ENCODE measurements at regions not wholly inside any gene's neighbourhood (a gene's known extent, or its start where the extent isn't known, plus 50 kb on each side); places are given as distances from the start of the nearest gene placed in this dataset.

DNA sequence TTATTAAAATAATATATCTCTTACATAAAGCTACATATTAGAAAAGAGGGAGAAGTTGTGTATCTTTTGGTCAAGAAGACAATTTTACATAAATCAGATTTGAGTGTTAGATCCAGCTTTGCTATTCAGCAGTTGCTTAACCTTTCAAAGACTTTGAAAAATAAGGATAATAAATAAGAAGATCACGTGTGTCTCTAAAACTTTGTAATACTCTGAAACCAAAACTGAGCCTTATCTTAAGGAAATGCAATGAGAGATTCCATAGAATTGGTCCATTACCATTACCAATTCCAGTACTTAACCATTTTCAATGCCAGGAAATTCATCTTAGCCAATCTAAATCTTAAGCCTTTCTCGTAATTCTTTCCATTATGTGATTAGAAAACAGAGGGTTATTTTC lies 89.2 kb upstream of the COL5A2 start:
- DNase-seq (no peak), ATAC-seq (no peak)
- Histone ChIP-seq H3K27me3 (ENCODE audit: control insufficient read depth, insufficient read depth, low read length) (no peaks in the 10 kb centered on the region), H3K4me1 (ENCODE audit: control insufficient read depth, insufficient read depth, low read length) (no peaks in the 10 kb centered on the region), H3K36me3 (ENCODE audit: control insufficient read depth, insufficient read depth, low read length) (no peaks in the 10 kb centered on the region), H3K9me3 (ENCODE audit: control insufficient read depth, insufficient read depth, low read length) (no peaks in the 10 kb centered on the region), H3K4me3 (ENCODE audit: low read length) (no peak overlapping the region), H3K27ac (ENCODE audit: low read length) (no peak overlapping the region)
- no CpG with 5 or more reads among the region's 2 CpGs for WGBS (ENCODE audit: insufficient coverage)
- Mint-ChIP-seq H3K27me3 (ENCODE audit: low read depth in 2 of 2) (no peaks in the 10 kb centered on the region), H3K4me1 (no peaks in the 10 kb centered on the region), H3K27ac (no peak overlapping the region), H3K36me3 (peaks cover 12% of the 10 kb centered on the region), H3K4me3 (no peak overlapping the region), H3K9me3 (peaks cover 14 to 18% of the 10 kb centered on the region in 2 donors)
- TF ChIP-seq, protein P1, sequence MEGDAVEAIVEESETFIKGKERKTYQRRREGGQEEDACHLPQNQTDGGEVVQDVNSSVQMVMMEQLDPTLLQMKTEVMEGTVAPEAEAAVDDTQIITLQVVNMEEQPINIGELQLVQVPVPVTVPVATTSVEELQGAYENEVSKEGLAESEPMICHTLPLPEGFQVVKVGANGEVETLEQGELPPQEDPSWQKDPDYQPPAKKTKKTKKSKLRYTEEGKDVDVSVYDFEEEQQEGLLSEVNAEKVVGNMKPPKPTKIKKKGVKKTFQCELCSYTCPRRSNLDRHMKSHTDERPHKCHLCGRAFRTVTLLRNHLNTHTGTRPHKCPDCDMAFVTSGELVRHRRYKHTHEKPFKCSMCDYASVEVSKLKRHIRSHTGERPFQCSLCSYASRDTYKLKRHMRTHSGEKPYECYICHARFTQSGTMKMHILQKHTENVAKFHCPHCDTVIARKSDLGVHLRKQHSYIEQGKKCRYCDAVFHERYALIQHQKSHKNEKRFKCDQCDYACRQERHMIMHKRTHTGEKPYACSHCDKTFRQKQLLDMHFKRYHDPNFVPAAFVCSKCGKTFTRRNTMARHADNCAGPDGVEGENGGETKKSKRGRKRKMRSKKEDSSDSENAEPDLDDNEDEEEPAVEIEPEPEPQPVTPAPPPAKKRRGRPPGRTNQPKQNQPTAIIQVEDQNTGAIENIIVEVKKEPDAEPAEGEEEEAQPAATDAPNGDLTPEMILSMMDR (IDR thresholded peaks at IDR 0.05), result no peak
- intact Hi-C loops (cut with micrococcal nuclease), result no loop called here

DNA sequence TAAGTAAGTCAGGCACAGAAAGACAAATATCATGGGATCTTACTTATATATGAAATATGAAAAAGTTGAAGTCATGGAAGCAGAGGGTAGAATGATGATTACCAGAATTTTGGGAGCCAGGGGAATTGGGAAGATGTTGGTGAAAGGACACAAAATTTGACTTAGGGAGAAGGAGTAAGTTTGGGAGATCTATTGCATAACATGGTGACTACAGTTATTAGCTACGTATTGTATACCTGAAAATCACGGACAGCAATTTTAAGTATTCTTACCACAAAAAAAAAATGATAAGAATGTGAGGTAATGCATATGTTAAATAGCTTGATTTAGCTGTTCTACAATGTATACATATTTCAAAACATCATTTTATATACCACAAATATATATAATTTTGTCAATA lies 94.2 kb upstream of the COL5A2 start:
- TF ChIP-seq, protein P1 (IDR thresholded peaks at IDR 0.05), result no peak
- ATAC-seq (no peak), DNase-seq (no peak)
- no peaks in the 10 kb centered on the region for H3K4me1 ChIP-seq (ENCODE audit: control insufficient read depth, insufficient read depth, low read length)
- no peak overlapping the region for H3K27ac ChIP-seq (ENCODE audit: low read length)
- no peak overlapping the region for H3K4me3 Mint-ChIP-seq
- H3K9me3 Mint-ChIP-seq, result peaks cover 14 to 16% of the 10 kb centered on the region in 2 donors
- H3K36me3 Mint-ChIP-seq, result peaks cover 12% of the 10 kb centered on the region
- no peaks in the 10 kb centered on the region for H3K27me3 Mint-ChIP-seq (ENCODE audit: low read depth in 2 of 2)
- H3K4me3 ChIP-seq (ENCODE audit: low read length), result no peak overlapping the region
- H3K27ac Mint-ChIP-seq, result no peak overlapping the region
- no peaks in the 10 kb centered on the region for H3K36me3 ChIP-seq (ENCODE audit: control insufficient read depth, insufficient read depth, low read length)
- intact Hi-C loops (cut with micrococcal nuclease), result no loop called here
- no CpG with 5 or more reads among the region's 2 CpGs for WGBS (ENCODE audit: insufficient coverage)
- no peaks in the 10 kb centered on the region for H3K4me1 Mint-ChIP-seq
- no peaks in the 10 kb centered on the region for H3K9me3 ChIP-seq (ENCODE audit: control insufficient read depth, insufficient read depth, low read length)
- no peaks in the 10 kb centered on the region for H3K27me3 ChIP-seq (ENCODE audit: control insufficient read depth, insufficient read depth, low read length)

DNA sequence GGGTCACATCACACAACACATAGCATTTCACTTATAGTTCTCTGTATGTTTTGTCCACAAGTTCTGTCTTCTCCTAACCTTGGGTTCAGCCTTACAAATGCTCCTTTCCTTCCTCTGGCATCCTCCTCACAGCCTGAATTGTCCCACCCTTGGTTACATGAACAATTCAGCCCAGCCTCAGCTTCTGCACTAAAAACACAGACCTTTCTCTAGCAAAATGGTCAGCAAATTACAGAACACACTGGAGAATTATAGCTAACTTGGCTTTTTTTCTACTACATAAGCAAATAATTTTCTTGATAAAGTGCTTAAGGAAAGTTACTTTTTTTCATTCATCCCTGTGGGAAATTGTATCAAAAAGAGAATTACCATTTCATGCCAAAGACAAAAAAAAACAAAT lies 94.8 kb upstream of the COL5A2 start:
- Histone ChIP-seq H3K4me3 (ENCODE audit: low read length) (no peak overlapping the region), H3K4me1 (ENCODE audit: control insufficient read depth, insufficient read depth, low read length) (no peaks in the 10 kb centered on the region), H3K27ac (ENCODE audit: low read length) (no peak overlapping the region), H3K36me3 (ENCODE audit: control insufficient read depth, insufficient read depth, low read length) (no peaks in the 10 kb centered on the region), H3K27me3 (ENCODE audit: control insufficient read depth, insufficient read depth, low read length) (no peaks in the 10 kb centered on the region), H3K9me3 (ENCODE audit: control insufficient read depth, insufficient read depth, low read length) (no peaks in the 10 kb centered on the region)
- TF ChIP-seq, protein P1 (IDR thresholded peaks at IDR 0.05), result no peak
- H3K9me3 Mint-ChIP-seq, result peaks cover 17 to 21% of the 10 kb centered on the region in 2 donors
- H3K4me1 Mint-ChIP-seq, result no peaks in the 10 kb centered on the region
- intact Hi-C loops (cut with micrococcal nuclease), result no loop called here
- H3K27me3 Mint-ChIP-seq (ENCODE audit: low read depth in 2 of 2), result no peaks in the 10 kb centered on the region
- H3K4me3 Mint-ChIP-seq, result no peak overlapping the region
- H3K27ac Mint-ChIP-seq, result no peak overlapping the region
- DNase-seq (no peak), ATAC-seq (no peak)
- H3K36me3 Mint-ChIP-seq, result peaks cover 12% of the 10 kb centered on the region

DNA sequence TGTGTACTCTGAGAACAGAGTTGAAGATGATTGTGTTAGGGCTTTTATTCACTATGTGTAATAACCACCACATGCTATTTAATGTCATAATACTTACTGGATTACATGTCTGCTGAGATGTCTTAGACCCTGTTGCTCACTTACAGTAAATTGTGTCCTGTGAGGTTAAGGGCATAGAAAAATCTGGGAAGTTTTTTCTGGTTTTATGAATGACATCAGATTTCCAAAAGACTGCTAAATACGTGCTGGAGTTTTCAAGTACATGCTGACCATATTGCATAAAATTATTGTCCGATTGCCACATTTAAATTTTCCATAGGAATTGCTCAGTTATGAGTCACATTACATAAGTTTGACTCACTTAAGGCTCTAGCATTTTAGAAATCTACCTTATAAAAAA lies 96.7 kb upstream of the COL5A2 start:
- H3K27me3 ChIP-seq (ENCODE audit: control insufficient read depth, insufficient read depth, low read length), result no peaks in the 10 kb centered on the region
- TF ChIP-seq, protein P1 (IDR thresholded peaks at IDR 0.05), result no peak
- no peaks in the 10 kb centered on the region for H3K4me1 ChIP-seq (ENCODE audit: control insufficient read depth, insufficient read depth, low read length)
- intact Hi-C loops (cut with micrococcal nuclease), result no loop called here
- Mint-ChIP-seq H3K4me1 (no peaks in the 10 kb centered on the region), H3K27me3 (ENCODE audit: low read depth in 2 of 2) (no peaks in the 10 kb centered on the region), H3K4me3 (no peak overlapping the region), H3K9me3 (peaks cover 9 to 10% of the 10 kb centered on the region in 2 donors), H3K27ac (no peak overlapping the region), H3K36me3 (no peaks in the 10 kb centered on the region)
- no peak overlapping the region for H3K4me3 ChIP-seq (ENCODE audit: low read length)
- DNase-seq (no peak), ATAC-seq (no peak)
- no peaks in the 10 kb centered on the region for H3K36me3 ChIP-seq (ENCODE audit: control insufficient read depth, insufficient read depth, low read length)
- H3K27ac ChIP-seq (ENCODE audit: low read length), result no peak overlapping the region
- WGBS (ENCODE audit: insufficient coverage), result 92% methylated on average over 2 of the region's 2 CpGs
- no peaks in the 10 kb centered on the region for H3K9me3 ChIP-seq (ENCODE audit: control insufficient read depth, insufficient read depth, low read length)

Measured in natural killer cell (primary cell).